ENCODE measurements at regions not wholly inside any gene's neighbourhood (a gene's known extent, or its start where the extent isn't known, plus 50 kb on each side); places are given as distances from the start of the nearest gene placed in this dataset.

DNA sequence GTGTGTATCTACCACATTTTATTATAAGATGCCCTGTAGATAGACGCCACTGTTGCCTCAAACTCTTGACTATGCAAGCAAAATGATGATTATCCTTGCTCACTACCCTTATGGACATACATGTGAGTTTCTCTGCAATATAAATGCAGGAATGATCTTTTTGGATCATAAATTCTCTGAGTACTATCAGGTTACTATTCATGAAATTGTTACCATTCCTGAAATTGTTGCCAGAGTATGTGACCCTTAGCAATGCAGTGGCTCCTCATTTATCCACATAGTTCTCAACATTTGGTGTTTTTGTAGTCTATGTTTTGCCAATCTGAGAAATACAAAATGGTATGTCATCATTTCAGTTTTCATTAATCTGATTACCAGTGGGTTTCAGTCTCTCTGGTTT, 166.2 kb upstream of the FAM3C start:
- CTCF ChIA-PET = no interaction called here
- ATAC-seq = no peak

DNA sequence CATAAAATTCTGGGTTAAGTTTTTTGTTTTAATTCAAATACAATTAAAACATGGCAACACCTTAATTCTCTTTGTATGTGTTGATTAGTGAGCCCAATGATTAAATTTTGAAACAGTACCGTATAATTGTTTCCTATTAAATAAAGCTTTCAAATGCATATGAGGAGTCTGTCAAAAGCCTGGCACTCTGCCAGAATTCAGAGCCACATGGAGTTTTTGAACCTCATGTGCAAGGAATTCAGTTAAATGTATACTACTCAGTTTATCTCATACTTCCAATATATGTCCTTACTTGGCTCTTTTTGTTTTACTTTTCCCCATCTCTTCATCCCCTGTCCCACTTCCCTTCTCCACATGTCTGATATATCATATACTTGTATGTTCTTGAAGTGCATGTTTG, 165.6 kb upstream of the FAM3C start:
- TF ChIP-seq ZFP36 (IDR thresholded peaks at IDR 0.05; ENCODE audit: borderline replicate concordance, partially characterized antibody) (no peak), FOXS1 (CRISPR knock-in tag; IDR thresholded peaks at IDR 0.05) (no peak)
- Histone ChIP-seq H3K4me3 (no peak overlapping the region), H3K4me1 (no peaks in the 10 kb centered on the region), H3K4me2 (no peak overlapping the region), H3K27ac (no peak overlapping the region), H3K9me3 (no peaks in the 10 kb centered on the region)
- 83% methylated on average over 1 of the region's 1 CpG for WGBS (ENCODE audit: missing lambda C conversion rate)
- no peak for FAIRE-seq
- POLR2A ChIA-PET = no interaction called here
- CTCF ChIA-PET = no interaction called here
- ATAC-seq = no peak
- DNase-seq (ENCODE audit: low read depth in 1 of 2, low spot score in 1 of 2) = no peak

More for the DNA sequence above, 166.2 kb upstream of the FAM3C start:
- H3K27ac ChIP-seq = no peak overlapping the region
- POLR2A ChIA-PET = no interaction called here
- 33% methylated on average over 1 of the region's 1 CpG for WGBS (ENCODE audit: missing lambda C conversion rate)
- DNase-seq (ENCODE audit: low read depth in 1 of 2, low spot score in 1 of 2) (no peak), FAIRE-seq (no peak)
- TF ChIP-seq, protein P1, sequence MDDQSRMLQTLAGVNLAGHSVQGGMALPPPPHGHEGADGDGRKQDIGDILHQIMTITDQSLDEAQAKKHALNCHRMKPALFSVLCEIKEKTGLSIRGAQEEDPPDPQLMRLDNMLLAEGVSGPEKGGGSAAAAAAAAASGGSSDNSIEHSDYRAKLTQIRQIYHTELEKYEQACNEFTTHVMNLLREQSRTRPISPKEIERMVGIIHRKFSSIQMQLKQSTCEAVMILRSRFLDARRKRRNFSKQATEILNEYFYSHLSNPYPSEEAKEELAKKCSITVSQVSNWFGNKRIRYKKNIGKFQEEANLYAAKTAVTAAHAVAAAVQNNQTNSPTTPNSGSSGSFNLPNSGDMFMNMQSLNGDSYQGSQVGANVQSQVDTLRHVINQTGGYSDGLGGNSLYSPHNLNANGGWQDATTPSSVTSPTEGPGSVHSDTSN (IDR thresholded peaks at IDR 0.05) = no peak
- no peak for TF ChIP-seq FOSL2 (IDR thresholded peaks at IDR 0.05)
- TF ChIP-seq FOSL2 (CRISPR knock-in tag; IDR thresholded peaks at IDR 0.05) = no peak
- TF ChIP-seq CHD4 (IDR thresholded peaks at IDR 0.05; ENCODE audit: borderline replicate concordance) = no peak
- TF ChIP-seq EP300 (IDR thresholded peaks at IDR 0.05) = no peak
- TF ChIP-seq SREBF2 (IDR thresholded peaks at IDR 0.05) = no peak
- TF ChIP-seq EHF (CRISPR knock-in tag; IDR thresholded peaks at IDR 0.05) = no peak
- TF ChIP-seq HDAC2 (IDR thresholded peaks at IDR 0.05) = no peak
- no peak for TF ChIP-seq PHF8 (IDR thresholded peaks at IDR 0.05; ENCODE audit: borderline replicate concordance, low read depth)
- no peak for TF ChIP-seq FOSB (CRISPR knock-in tag; IDR thresholded peaks at IDR 0.05)
- no peak for TF ChIP-seq ZFP36 (IDR thresholded peaks at IDR 0.05; ENCODE audit: borderline replicate concordance, partially characterized antibody)
- no peak for TF ChIP-seq MYC (IDR thresholded peaks at IDR 0.05; ENCODE audit: borderline replicate concordance, low read length)
- TF ChIP-seq NR3C1 (IDR thresholded peaks at IDR 0.05) = no peak
- TF ChIP-seq, protein P2, sequence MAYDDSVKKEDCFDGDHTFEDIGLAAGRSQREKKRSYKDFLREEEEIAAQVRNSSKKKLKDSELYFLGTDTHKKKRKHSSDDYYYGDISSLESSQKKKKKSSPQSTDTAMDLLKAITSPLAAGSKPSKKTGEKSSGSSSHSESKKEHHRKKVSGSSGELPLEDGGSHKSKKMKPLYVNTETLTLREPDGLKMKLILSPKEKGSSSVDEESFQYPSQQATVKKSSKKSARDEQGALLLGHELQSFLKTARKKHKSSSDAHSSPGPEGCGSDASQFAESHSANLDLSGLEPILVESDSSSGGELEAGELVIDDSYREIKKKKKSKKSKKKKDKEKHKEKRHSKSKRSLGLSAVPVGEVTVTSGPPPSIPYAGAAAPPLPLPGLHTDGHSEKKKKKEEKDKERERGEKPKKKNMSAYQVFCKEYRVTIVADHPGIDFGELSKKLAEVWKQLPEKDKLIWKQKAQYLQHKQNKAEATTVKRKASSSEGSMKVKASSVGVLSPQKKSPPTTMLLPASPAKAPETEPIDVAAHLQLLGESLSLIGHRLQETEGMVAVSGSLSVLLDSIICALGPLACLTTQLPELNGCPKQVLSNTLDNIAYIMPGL (CRISPR knock-in tag; IDR thresholded peaks at IDR 0.05; ENCODE audit: borderline replicate concordance) = no peak
- no peak for TF ChIP-seq HEYL (CRISPR knock-in tag; IDR thresholded peaks at IDR 0.05)
- TF ChIP-seq, protein P3, sequence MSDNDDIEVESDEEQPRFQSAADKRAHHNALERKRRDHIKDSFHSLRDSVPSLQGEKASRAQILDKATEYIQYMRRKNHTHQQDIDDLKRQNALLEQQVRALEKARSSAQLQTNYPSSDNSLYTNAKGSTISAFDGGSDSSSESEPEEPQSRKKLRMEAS (IDR thresholded peaks at IDR 0.05) = no peak
- no peak for TF ChIP-seq MAZ (IDR thresholded peaks at IDR 0.05; ENCODE audit: borderline replicate concordance, low read depth, low read length)
- no peaks in the 10 kb centered on the region for H3K4me1 ChIP-seq
- H3K4me3 ChIP-seq = no peak overlapping the region
- no peaks in the 10 kb centered on the region for H3K9me3 ChIP-seq
- H3K4me2 ChIP-seq = no peak overlapping the region

DNA sequence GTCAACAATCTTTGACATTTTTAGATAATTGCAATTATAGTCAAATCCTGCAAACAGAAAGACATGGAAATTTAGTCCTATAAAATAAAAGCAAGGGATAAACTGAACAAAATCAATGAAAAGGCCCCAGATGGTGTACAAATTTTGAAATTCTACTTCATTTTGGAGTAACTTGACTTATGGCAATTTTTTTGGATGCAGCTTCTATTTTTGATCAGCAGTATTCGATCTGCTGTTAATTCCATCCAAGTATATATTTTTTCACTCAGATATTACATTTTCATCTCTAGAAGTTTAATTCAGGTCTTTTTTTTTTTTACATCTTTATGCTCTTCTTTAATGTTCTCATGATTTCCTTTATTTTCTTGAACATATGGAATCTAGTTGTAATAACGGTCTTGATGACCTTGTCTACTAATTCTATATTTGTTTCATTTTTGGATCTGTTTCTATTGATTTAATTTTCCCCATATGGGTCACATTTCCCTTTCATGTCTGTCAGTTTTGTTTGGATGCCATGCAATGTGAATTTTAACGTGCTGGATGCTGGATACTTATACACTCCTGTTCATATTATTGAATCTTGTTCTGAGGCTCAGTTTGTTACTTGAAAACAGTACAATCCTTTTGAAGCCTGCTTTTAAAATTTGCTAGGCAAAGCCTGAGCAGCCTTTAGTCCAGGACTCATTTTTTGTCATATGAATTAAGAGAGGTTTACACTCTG, 164.3 kb upstream of the FAM3C start:
- H3K27ac ChIP-seq = no peak overlapping the region
- H3K9me3 ChIP-seq = no peaks in the 10 kb centered on the region
- H3K4me3 ChIP-seq = no peak overlapping the region
- no peak overlapping the region for H3K4me2 ChIP-seq
- CTCF ChIA-PET = no interaction called here
- DNase-seq (ENCODE audit: low read depth in 1 of 2, low spot score in 1 of 2) = no peak
- WGBS (ENCODE audit: missing lambda C conversion rate) = 15% methylated on average over 3 of the region's 3 CpGs
- no peak for ATAC-seq
- H3K4me1 ChIP-seq = no peaks in the 10 kb centered on the region
- FAIRE-seq = no peak
- POLR2A ChIA-PET = no interaction called here
- TF ChIP-seq HEYL (CRISPR knock-in tag; IDR thresholded peaks at IDR 0.05) = no peak
- TF ChIP-seq EHMT2 (IDR thresholded peaks at IDR 0.05; ENCODE audit: low read depth) = no peak
- no peak for TF ChIP-seq HOXA7 (CRISPR knock-in tag; IDR thresholded peaks at IDR 0.05)
- no peak for TF ChIP-seq NR3C1 (IDR thresholded peaks at IDR 0.05)
- no peak for TF ChIP-seq MYC (IDR thresholded peaks at IDR 0.05; ENCODE audit: borderline replicate concordance, low read length)
- TF ChIP-seq TP53 (CRISPR knock-in tag; IDR thresholded peaks at IDR 0.05) = no peak
- TF ChIP-seq, protein P4, sequence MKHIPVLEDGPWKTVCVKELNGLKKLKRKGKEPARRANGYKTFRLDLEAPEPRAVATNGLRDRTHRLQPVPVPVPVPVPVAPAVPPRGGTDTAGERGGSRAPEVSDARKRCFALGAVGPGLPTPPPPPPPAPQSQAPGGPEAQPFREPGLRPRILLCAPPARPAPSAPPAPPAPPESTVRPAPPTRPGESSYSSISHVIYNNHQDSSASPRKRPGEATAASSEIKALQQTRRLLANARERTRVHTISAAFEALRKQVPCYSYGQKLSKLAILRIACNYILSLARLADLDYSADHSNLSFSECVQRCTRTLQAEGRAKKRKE (CRISPR knock-in tag; IDR thresholded peaks at IDR 0.05; ENCODE audit: low read depth) = no peak
- no peak for TF ChIP-seq POLR2AphosphoS2 (conservative IDR thresholded peaks at IDR 0.05; ENCODE audit: low read length)
- TF ChIP-seq, protein P5, sequence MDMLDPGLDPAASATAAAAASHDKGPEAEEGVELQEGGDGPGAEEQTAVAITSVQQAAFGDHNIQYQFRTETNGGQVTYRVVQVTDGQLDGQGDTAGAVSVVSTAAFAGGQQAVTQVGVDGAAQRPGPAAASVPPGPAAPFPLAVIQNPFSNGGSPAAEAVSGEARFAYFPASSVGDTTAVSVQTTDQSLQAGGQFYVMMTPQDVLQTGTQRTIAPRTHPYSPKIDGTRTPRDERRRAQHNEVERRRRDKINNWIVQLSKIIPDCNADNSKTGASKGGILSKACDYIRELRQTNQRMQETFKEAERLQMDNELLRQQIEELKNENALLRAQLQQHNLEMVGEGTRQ (IDR thresholded peaks at IDR 0.05) = no peak
- TF ChIP-seq SMC3 (IDR thresholded peaks at IDR 0.05) = no peak
- TF ChIP-seq PHF8 (IDR thresholded peaks at IDR 0.05; ENCODE audit: borderline replicate concordance, low read depth) = no peak
- TF ChIP-seq, protein P6, sequence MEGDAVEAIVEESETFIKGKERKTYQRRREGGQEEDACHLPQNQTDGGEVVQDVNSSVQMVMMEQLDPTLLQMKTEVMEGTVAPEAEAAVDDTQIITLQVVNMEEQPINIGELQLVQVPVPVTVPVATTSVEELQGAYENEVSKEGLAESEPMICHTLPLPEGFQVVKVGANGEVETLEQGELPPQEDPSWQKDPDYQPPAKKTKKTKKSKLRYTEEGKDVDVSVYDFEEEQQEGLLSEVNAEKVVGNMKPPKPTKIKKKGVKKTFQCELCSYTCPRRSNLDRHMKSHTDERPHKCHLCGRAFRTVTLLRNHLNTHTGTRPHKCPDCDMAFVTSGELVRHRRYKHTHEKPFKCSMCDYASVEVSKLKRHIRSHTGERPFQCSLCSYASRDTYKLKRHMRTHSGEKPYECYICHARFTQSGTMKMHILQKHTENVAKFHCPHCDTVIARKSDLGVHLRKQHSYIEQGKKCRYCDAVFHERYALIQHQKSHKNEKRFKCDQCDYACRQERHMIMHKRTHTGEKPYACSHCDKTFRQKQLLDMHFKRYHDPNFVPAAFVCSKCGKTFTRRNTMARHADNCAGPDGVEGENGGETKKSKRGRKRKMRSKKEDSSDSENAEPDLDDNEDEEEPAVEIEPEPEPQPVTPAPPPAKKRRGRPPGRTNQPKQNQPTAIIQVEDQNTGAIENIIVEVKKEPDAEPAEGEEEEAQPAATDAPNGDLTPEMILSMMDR (IDR thresholded peaks at IDR 0.05) = no peak
- TF ChIP-seq RCOR1 (IDR thresholded peaks at IDR 0.05; ENCODE audit: low read depth, low read length) = no peak
- TF ChIP-seq, protein P7, sequence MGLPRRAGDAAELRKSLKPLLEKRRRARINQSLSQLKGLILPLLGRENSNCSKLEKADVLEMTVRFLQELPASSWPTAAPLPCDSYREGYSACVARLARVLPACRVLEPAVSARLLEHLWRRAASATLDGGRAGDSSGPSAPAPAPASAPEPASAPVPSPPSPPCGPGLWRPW (IDR thresholded peaks at IDR 0.05) = no peak
